ENCODE measurements at regions not wholly inside any gene's neighbourhood (a gene's known extent, or its start where the extent isn't known, plus 50 kb on each side); places are given as distances from the start of the nearest gene placed in this dataset.

- no peak overlapping the region for H3K4me3 ChIP-seq (replicated peaks; ENCODE audit: low read depth, low read length)
- TF ChIP-seq CTCF (IDR thresholded peaks at IDR 0.05; ENCODE audit: low read depth, low read length, missing control alignments), result no peak
- DNase-seq (ENCODE audit: extremely low read depth, low read depth), result no peak
Observed at GRCh38 chr4:99715286-99715685, 57.7 kb upstream of the C4orf54 start.

GRCh38 chr4:99714179-99714578, 56.6 kb upstream of the C4orf54 start:
- H3K4me3 ChIP-seq (replicated peaks; ENCODE audit: low read depth, low read length), result no peak overlapping the region
- DNase-seq (ENCODE audit: extremely low read depth, low read depth), result no peak
- TF ChIP-seq CTCF (IDR thresholded peaks at IDR 0.05; ENCODE audit: low read depth, low read length, missing control alignments), result no peak

GRCh38 chr4:99712530-99712929, 54.9 kb upstream of the C4orf54 start:
- TF ChIP-seq CTCF (IDR thresholded peaks at IDR 0.05; ENCODE audit: low read depth, low read length, missing control alignments), result no peak
- no peak overlapping the region for H3K4me3 ChIP-seq (replicated peaks; ENCODE audit: low read depth, low read length)
- DNase-seq (ENCODE audit: extremely low read depth, low read depth), result no peak

DNA sequence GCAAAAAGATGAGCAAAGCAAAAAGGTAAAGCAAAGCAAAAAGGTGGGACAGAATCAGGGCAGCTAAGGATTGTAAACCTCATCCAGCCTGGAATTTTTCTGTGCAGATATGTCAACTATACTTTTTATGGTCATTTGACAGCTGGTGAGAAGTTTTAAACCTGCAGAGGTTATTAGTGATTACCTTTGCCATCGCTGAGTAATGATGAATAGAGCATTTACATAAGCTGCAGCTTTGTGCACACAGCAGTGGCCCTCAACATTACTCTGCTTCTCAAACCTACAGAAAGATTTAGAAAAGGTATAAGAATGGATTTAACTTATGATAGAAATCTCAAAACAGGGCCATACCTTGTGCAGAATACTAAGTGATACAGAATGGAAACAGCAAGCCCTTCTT, 54.5 kb upstream of the C4orf54 start:
- no peak for DNase-seq (ENCODE audit: extremely low read depth, low read depth)
- no peak for TF ChIP-seq CTCF (IDR thresholded peaks at IDR 0.05; ENCODE audit: low read depth, low read length, missing control alignments)
- no peak overlapping the region for H3K4me3 ChIP-seq (replicated peaks; ENCODE audit: low read depth, low read length)

DNA sequence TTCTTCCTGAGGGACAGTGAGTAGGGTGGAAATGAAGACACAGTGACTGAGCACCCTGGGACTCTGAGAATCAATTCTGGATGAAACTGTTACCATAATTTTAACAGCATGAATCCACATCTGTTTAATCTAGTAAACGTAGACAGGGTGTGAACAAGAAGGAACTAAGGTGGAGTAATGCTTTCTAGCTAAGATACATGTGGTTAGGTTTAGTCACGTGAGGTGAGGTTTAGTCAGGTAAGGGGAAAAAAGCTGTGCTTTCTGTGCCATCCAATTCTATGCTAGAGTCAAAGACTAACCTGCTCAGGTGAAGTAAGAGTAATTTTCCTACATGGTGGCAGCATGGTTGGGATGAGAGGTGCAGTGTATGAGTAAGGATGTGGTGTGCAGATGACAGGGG, 54.0 kb upstream of the C4orf54 start:
- DNase-seq (ENCODE audit: extremely low read depth, low read depth), result no peak
- H3K4me3 ChIP-seq (replicated peaks; ENCODE audit: low read depth, low read length), result no peak overlapping the region
- no peak for TF ChIP-seq CTCF (IDR thresholded peaks at IDR 0.05; ENCODE audit: low read depth, low read length, missing control alignments)

GRCh38 chr4:99710681-99711345, 53.2 kb upstream of the C4orf54 start:
- no peak overlapping the region for H3K4me3 ChIP-seq (replicated peaks; ENCODE audit: low read depth, low read length)
- TF ChIP-seq CTCF (IDR thresholded peaks at IDR 0.05; ENCODE audit: low read depth, low read length, missing control alignments), result no peak
- DNase-seq (ENCODE audit: extremely low read depth, low read depth), result no peak

- DNase-seq (ENCODE audit: extremely low read depth, low read depth), result no peak
Observed at GRCh38 chr4:99710020-99710419, 52.4 kb upstream of the C4orf54 start.

More at GRCh38 chr4:99710020-99710419, 52.4 kb upstream of the C4orf54 start:
- no peak for TF ChIP-seq CTCF (IDR thresholded peaks at IDR 0.05; ENCODE audit: low read depth, low read length, missing control alignments)
- H3K4me3 ChIP-seq (replicated peaks; ENCODE audit: low read depth, low read length), result no peak overlapping the region

Measured in HFF-Myc (cell line).